Endothelial cell of umbilical vein (primary cell): ENCODE measurements at regions not wholly inside any gene's neighbourhood (a gene's known extent, or its start where the extent isn't known, plus 50 kb on each side); places are given as distances from the start of the nearest gene placed in this dataset.

Source experiments
- BruUV-seq: library from RNA; stranded (reverse); fragments of 400-500 nt; replicated peaks from 2 replicates; lab custom pipeline; 2021; lab: Mats Ljungman, UMichigan
- CTCF ChIA-PET: fragments of 300-600, 350-600 bp; sonication (Branson Sonifier 250); formaldehyde crosslinking; loops from one replicate; lab custom pipeline; 2021; ENCODE audit warnings: antibody characterized with exemption, inconsistent platforms; lab: Charles Lee
- POLR2A ChIA-PET: fragments of 300-600, 350-600 bp; sonication (Branson Sonifier 250); formaldehyde crosslinking; loops from one replicate; lab custom pipeline; 2021; ENCODE audit warnings: antibody characterized with exemption, inconsistent platforms; lab: Charles Lee
- DNase-seq: peaks from one replicate; pipeline ENCODE4 v3.0.0-alpha.2; 2011; ENCODE audit warnings: low read depth, low spot score
- FAIRE-seq: peaks from 2 replicates; lab custom pipeline; 2011; peaks lifted over from hg19 to GRCh38; lab: Jason Lieb, UNC
- H2AFZ ChIP-seq: 2 replicates; pipeline ENCODE4 v1.6.0; 2012; ENCODE audit warnings: low read depth, low read length, control low read depth, inconsistent platforms
- H3K27ac ChIP-seq: 2 replicates; pipeline ENCODE4 v1.5.1; 2011; ENCODE audit warnings: low read depth, mild to moderate bottlenecking, control low read depth, low read length, moderate library complexity; ENCODE audit not compliant: insufficient read depth
- H3K27me3 ChIP-seq, 2 experiments: 2 replicates each; pipeline versions ENCODE4 v1.6.0 to v1.6.1; 2011; ENCODE audit warnings: low read length in 2 of 2, mixed read lengths in 1 of 2; ENCODE audit not compliant: control insufficient read depth in 2 of 2, insufficient read depth in 2 of 2
- H3K36me3 ChIP-seq, 2 experiments: 2 replicates in 1 of 2; 3 replicates in 1 of 2; pipeline ENCODE4 v1.5.1; 2011; ENCODE audit warnings: low read length in 2 of 2, mild to moderate bottlenecking in 1 of 2, moderate library complexity in 1 of 2; ENCODE audit not compliant: control insufficient read depth in 2 of 2, insufficient read depth in 2 of 2; ENCODE audit errors: extremely low read depth in 1 of 2
- H3K4me1 ChIP-seq: 3 replicates; pipeline ENCODE4 v1.5.1; 2011; ENCODE audit warnings: mild to moderate bottlenecking, low read length; ENCODE audit not compliant: control insufficient read depth, insufficient read depth; ENCODE audit errors: extremely low read depth
- H3K4me2 ChIP-seq: 2 replicates; pipeline ENCODE4 v1.6.1; 2011; ENCODE audit warnings: low read length, control low read depth, mixed read lengths; ENCODE audit not compliant: insufficient read depth
- H3K4me3 ChIP-seq, 3 experiments: fragments of 200-600 bp in 1 of 3; sonication (generic), shearing (Covaris generic) in 1 of 3; replicated peaks in 1 of 3; 2 replicates each; pipeline ENCODE4 v1.5.1; 2011 to 2016; ENCODE audit warnings: control low read depth in 3 of 3, low read length in 3 of 3, mild to moderate bottlenecking in 2 of 3, inconsistent platforms in 1 of 3, low read depth in 1 of 3, moderate library complexity in 1 of 3; ENCODE audit not compliant: insufficient read depth in 1 of 3
- H3K79me2 ChIP-seq: 2 replicates; pipeline ENCODE4 v1.6.0; 2012; ENCODE audit warnings: low read length, inconsistent platforms; ENCODE audit not compliant: control insufficient read depth, insufficient read depth
- H3K9ac ChIP-seq: replicated peaks from 2 replicates; pipeline ENCODE3; 2011; ENCODE audit warnings: low read length, control low read depth; ENCODE audit not compliant: insufficient read depth; ENCODE audit errors: extremely low read depth
- H3K9me1 ChIP-seq: replicated peaks from 3 replicates; pipeline ENCODE4 v1.6.0; 2011; ENCODE audit warnings: mild to moderate bottlenecking, low read length; ENCODE audit not compliant: control insufficient read depth, insufficient read depth; ENCODE audit errors: extremely low read depth
- H3K9me3 ChIP-seq: replicated peaks from 2 replicates; pipeline ENCODE4 v1.5.1; 2012; ENCODE audit warnings: low read length, inconsistent platforms; ENCODE audit not compliant: control insufficient read depth, insufficient read depth
- H4K20me1 ChIP-seq: replicated peaks from 2 replicates; pipeline ENCODE3; 2011; ENCODE audit warnings: mild to moderate bottlenecking, low read length; ENCODE audit not compliant: control insufficient read depth, insufficient read depth; ENCODE audit errors: extremely low read depth
- EZH2 ChIP-seq: IDR thresholded peaks from 2 replicates; pipeline ENCODE4 v1.6.1; 2012; ENCODE audit warnings: borderline replicate concordance, low read depth, mild to moderate bottlenecking, moderate library complexity, low read length, inconsistent platforms; ENCODE audit not compliant: severe bottlenecking
- FOS ChIP-seq: IDR thresholded peaks from 2 replicates; pipeline ENCODE4 v1.6.1; 2011; ENCODE audit warnings: mild to moderate bottlenecking, low read length, moderate library complexity, borderline replicate concordance; ENCODE audit not compliant: insufficient read depth
- GATA2 ChIP-seq: IDR thresholded peaks from 2 replicates; pipeline ENCODE4 v1.7.0; 2011; ENCODE audit warnings: low read depth, mild to moderate bottlenecking, moderate library complexity, mixed read lengths, low read length; ENCODE audit not compliant: insufficient read length, insufficient read depth
- JUN ChIP-seq: IDR thresholded peaks from 2 replicates; pipeline ENCODE4 v1.6.1; 2011; ENCODE audit warnings: borderline replicate concordance, low read depth; ENCODE audit not compliant: insufficient read length, insufficient read depth
- MAX ChIP-seq: IDR thresholded peaks from 2 replicates; pipeline ENCODE4 v1.6.1; 2011; ENCODE audit not compliant: insufficient read depth, insufficient read length
- MYC ChIP-seq: IDR thresholded peaks from one replicate; pipeline ENCODE4 v1.6.1; 2011; ENCODE audit warnings: mild to moderate bottlenecking, low read depth, low read length
- POLR2A ChIP-seq: IDR thresholded peaks from 2 replicates; pipeline ENCODE4 v1.6.1; 2012; ENCODE audit warnings: low read depth, mild to moderate bottlenecking, control low read depth, low read length
- POLR2AphosphoS5 ChIP-seq: IDR thresholded peaks from 2 replicates; pipeline ENCODE4 v1.6.1; 2012; ENCODE audit warnings: low read depth, mild to moderate bottlenecking, control low read depth, low read length, moderate library complexity; ENCODE audit not compliant: insufficient read depth
- dilution Hi-C: fragments of 300-500 bp; cut with MboI; formaldehyde crosslinking; loops from one replicate; pipeline ENCODE4 v1.15.0; 2019; ENCODE audit warnings: low sequenced_read_pairs; ENCODE audit not compliant: extremely low pct_ligation_motif_present
- intact Hi-C: fragments of 100-400 bp; cut with micrococcal nuclease; formaldehyde crosslinking; loops from one replicate; pipeline ENCODE4 v1.10.0; 2022
- TF ChIP-seq, protein P1 (sequence below), 2 donors: IDR thresholded peaks; 1 replicate in 1 of 2; 2 replicates in 1 of 2; pipeline ENCODE4 v1.5.1; 2011; ENCODE audit warnings: low read length in 2 of 2, mild to moderate bottlenecking in 2 of 2, moderate library complexity in 2 of 2, control low read depth in 1 of 2, inconsistent platforms in 1 of 2, low read depth in 1 of 2; ENCODE audit not compliant: insufficient read depth in 1 of 2; ENCODE audit errors: extremely low read depth in 1 of 2

DNA sequence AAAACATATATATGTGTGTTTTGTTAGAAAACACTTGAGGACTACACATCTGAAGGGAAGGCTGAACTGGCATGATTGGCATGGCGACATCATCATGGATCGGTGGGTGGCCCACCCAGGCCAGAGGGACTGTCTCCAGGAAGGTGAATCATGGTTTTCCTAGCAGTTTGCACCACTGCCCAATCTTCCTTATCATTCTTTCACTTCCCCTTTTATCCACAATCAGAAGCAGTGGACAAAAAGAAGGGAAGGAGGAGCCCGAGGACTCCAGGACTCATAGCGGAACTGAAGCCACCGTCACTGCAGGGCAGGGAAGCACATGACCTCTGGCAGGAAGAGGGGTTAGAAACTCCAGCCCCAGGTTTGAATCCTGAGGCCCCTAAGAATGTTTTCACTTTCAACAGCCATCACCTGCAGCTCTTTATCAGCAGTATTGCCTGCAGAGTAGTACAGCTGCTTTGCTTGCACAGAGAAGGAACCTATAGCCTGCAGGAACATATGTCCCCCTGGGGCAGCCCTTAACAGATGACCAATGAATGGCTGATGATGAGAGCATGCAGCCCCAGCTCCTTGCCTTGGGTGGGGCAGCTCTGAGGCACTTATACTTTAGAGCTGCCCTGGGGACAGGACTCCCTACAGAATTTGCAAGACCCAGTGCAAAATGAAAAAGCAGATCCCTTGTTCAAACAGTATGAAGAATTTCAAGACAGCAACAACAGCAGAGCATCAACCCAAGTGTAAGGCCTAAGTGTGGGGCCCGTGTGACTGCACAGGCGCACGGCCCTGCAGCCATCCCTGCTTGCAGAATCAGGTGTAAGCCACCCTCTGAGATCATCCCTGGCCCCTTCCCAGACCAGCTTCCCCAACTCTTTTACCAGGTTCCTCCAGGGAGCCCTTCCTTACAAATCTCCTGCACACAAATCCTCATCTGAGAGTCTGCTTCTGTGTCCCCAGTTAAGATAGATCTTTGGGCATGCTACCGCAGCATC is 241.8 kb upstream of the IRF2BP2 start:
- CTCF ChIA-PET: interaction anchor here (1.0 to 1.5 kb wide), 3 partner anchors 74 to 352 kb away, joined by 3 to 4 read pairs (median 3); no protein-coding TSS in a partner anchor
- peak; percentile 32 for TF ChIP-seq JUN
- TF ChIP-seq EZH2: no peak
- TF ChIP-seq FOS: peak; percentile 79
- peak; percentile 83 for TF ChIP-seq GATA2
- peak; percentile 62 for TF ChIP-seq POLR2AphosphoS5
- Histone ChIP-seq H3K79me2 (no peaks in the 10 kb centered on the region), H3K27me3 (no peaks in the 10 kb centered on the region), H3K9me1 (no peaks in the 10 kb centered on the region), H3K9ac (no peak overlapping the region), H4K20me1 (no peaks in the 10 kb centered on the region), H3K4me1 (peaks cover 12% of the 10 kb centered on the region), H2AFZ (no peak overlapping the region), H3K36me3 (no peaks in the 10 kb centered on the region), H3K4me2 (no peak overlapping the region), H3K4me3 (no peak overlapping the region), H3K27ac (no peak overlapping the region), H3K9me3 (no peaks in the 10 kb centered on the region)
- DNase-seq (peak; percentile 52), FAIRE-seq (peak; percentile 92)
- intact Hi-C loops: no loop called here
- POLR2A ChIA-PET: no interaction called here
- dilution Hi-C loops: no loop called here
- BruUV-seq: no TSS peak

GRCh38 chr1:234849832-234850231 is 239.9 kb upstream of the IRF2BP2 start:
- Histone ChIP-seq H3K27ac (no peak overlapping the region), H2AFZ (no peak overlapping the region), H4K20me1 (no peaks in the 10 kb centered on the region), H3K9me1 (no peaks in the 10 kb centered on the region), H3K9ac (no peak overlapping the region), H3K4me1 (peaks cover 20% of the 10 kb centered on the region), H3K4me3 (no peak overlapping the region), H3K4me2 (no peak overlapping the region), H3K9me3 (no peaks in the 10 kb centered on the region), H3K79me2 (no peaks in the 10 kb centered on the region), H3K36me3 (no peaks in the 10 kb centered on the region), H3K27me3 (no peaks in the 10 kb centered on the region)
- TF ChIP-seq, protein P1, sequence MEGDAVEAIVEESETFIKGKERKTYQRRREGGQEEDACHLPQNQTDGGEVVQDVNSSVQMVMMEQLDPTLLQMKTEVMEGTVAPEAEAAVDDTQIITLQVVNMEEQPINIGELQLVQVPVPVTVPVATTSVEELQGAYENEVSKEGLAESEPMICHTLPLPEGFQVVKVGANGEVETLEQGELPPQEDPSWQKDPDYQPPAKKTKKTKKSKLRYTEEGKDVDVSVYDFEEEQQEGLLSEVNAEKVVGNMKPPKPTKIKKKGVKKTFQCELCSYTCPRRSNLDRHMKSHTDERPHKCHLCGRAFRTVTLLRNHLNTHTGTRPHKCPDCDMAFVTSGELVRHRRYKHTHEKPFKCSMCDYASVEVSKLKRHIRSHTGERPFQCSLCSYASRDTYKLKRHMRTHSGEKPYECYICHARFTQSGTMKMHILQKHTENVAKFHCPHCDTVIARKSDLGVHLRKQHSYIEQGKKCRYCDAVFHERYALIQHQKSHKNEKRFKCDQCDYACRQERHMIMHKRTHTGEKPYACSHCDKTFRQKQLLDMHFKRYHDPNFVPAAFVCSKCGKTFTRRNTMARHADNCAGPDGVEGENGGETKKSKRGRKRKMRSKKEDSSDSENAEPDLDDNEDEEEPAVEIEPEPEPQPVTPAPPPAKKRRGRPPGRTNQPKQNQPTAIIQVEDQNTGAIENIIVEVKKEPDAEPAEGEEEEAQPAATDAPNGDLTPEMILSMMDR (IDR thresholded peaks at IDR 0.05; ENCODE audit: extremely low read depth in 1 of 2, insufficient read depth in 1 of 2, low read depth in 1 of 2, low read length in 2 of 2): no peak
- TF ChIP-seq EZH2 (no peak), POLR2A (no peak), FOS (no peak), JUN (no peak), POLR2AphosphoS5 (no peak), MYC (no peak), MAX (no peak), GATA2 (no peak)
- dilution Hi-C loops (loop anchor here (25.0 kb wide), 1 partner anchor 113 kb away; no protein-coding TSS in a partner anchor), intact Hi-C loops (no loop called here)
- FAIRE-seq (no peak), DNase-seq (no peak)
- no TSS peak for BruUV-seq
- ChIA-PET CTCF (interaction anchor here (1.4 kb wide), 1 partner anchor 350 kb away, joined by 3 read pairs; no protein-coding TSS in a partner anchor), POLR2A (no interaction called here)
